ENCODE measurements at regions not wholly inside any gene's neighbourhood (a gene's known extent, or its start where the extent isn't known, plus 50 kb on each side); places are given as distances from the start of the nearest gene placed in this dataset.

GRCh38 chr3:13266005-13266404 is 154.1 kb downstream of the NUP210 start:
- Histone ChIP-seq H3K36me3 (ENCODE audit: low read depth) (no peaks in the 10 kb centered on the region), H3K9me3 (ENCODE audit: severe bottlenecking) (no peaks in the 10 kb centered on the region), H3K27ac (ENCODE audit: poor library complexity, severe bottlenecking) (no peak overlapping the region), H3K27me3 (ENCODE audit: insufficient read depth, poor library complexity, severe bottlenecking) (no peaks in the 10 kb centered on the region), H3K4me3 (ENCODE audit: severe bottlenecking) (no peak overlapping the region), H3K4me1 (ENCODE audit: insufficient read depth, poor library complexity, severe bottlenecking) (no peaks in the 10 kb centered on the region)
- no peak for ATAC-seq (ENCODE audit: low read depth)
- DNase-seq (ENCODE audit: low spot score): no peak
- TF ChIP-seq CTCF (IDR thresholded peaks at IDR 0.05; ENCODE audit: poor library complexity, severe bottlenecking): no peak

- Histone ChIP-seq H3K27ac (ENCODE audit: poor library complexity, severe bottlenecking) (no peak overlapping the region), H3K4me1 (ENCODE audit: insufficient read depth, poor library complexity, severe bottlenecking) (no peaks in the 10 kb centered on the region), H3K36me3 (ENCODE audit: low read depth) (no peaks in the 10 kb centered on the region), H3K9me3 (ENCODE audit: severe bottlenecking) (no peaks in the 10 kb centered on the region), H3K4me3 (ENCODE audit: severe bottlenecking) (no peak overlapping the region), H3K27me3 (ENCODE audit: insufficient read depth, poor library complexity, severe bottlenecking) (no peaks in the 10 kb centered on the region)
- TF ChIP-seq CTCF (IDR thresholded peaks at IDR 0.05; ENCODE audit: poor library complexity, severe bottlenecking): no peak
- ATAC-seq (ENCODE audit: low read depth) (no peak), DNase-seq (ENCODE audit: low spot score) (no peak)
These were observed 154.6 kb downstream of the NUP210 start for GRCh38 chr3:13265507-13265906.

- Histone ChIP-seq H3K9me3 (ENCODE audit: severe bottlenecking) (no peaks in the 10 kb centered on the region), H3K36me3 (ENCODE audit: low read depth) (no peaks in the 10 kb centered on the region), H3K27me3 (ENCODE audit: insufficient read depth, poor library complexity, severe bottlenecking) (no peaks in the 10 kb centered on the region), H3K27ac (ENCODE audit: poor library complexity, severe bottlenecking) (no peak overlapping the region), H3K4me3 (ENCODE audit: severe bottlenecking) (no peak overlapping the region), H3K4me1 (ENCODE audit: insufficient read depth, poor library complexity, severe bottlenecking) (no peaks in the 10 kb centered on the region)
- ATAC-seq (ENCODE audit: low read depth) (no peak), DNase-seq (ENCODE audit: low spot score) (no peak)
- no peak for TF ChIP-seq CTCF (IDR thresholded peaks at IDR 0.05; ENCODE audit: poor library complexity, severe bottlenecking)
These were observed 155.1 kb downstream of the NUP210 start for GRCh38 chr3:13265016-13265415.

- no peaks in the 10 kb centered on the region for H3K27me3 ChIP-seq (ENCODE audit: insufficient read depth, poor library complexity, severe bottlenecking)
- H3K9me3 ChIP-seq (ENCODE audit: severe bottlenecking): no peaks in the 10 kb centered on the region
- no peak for TF ChIP-seq CTCF (IDR thresholded peaks at IDR 0.05; ENCODE audit: poor library complexity, severe bottlenecking)
- H3K4me1 ChIP-seq (ENCODE audit: insufficient read depth, poor library complexity, severe bottlenecking): no peaks in the 10 kb centered on the region
- no peak for DNase-seq (ENCODE audit: low spot score)
- no peaks in the 10 kb centered on the region for H3K36me3 ChIP-seq (ENCODE audit: low read depth)
- H3K4me3 ChIP-seq (ENCODE audit: severe bottlenecking): no peak overlapping the region
- no peak for ATAC-seq (ENCODE audit: low read depth)
- H3K27ac ChIP-seq (ENCODE audit: poor library complexity, severe bottlenecking): no peak overlapping the region
These were observed 155.7 kb downstream of the NUP210 start for GRCh38 chr3:13264468-13264795.

- H3K36me3 ChIP-seq (ENCODE audit: low read depth): no peaks in the 10 kb centered on the region
- H3K4me1 ChIP-seq (ENCODE audit: insufficient read depth, poor library complexity, severe bottlenecking): no peaks in the 10 kb centered on the region
- H3K27ac ChIP-seq (ENCODE audit: poor library complexity, severe bottlenecking): no peak overlapping the region
- H3K27me3 ChIP-seq (ENCODE audit: insufficient read depth, poor library complexity, severe bottlenecking): no peaks in the 10 kb centered on the region
- DNase-seq (ENCODE audit: low spot score) (no peak), ATAC-seq (ENCODE audit: low read depth) (no peak)
- H3K9me3 ChIP-seq (ENCODE audit: severe bottlenecking): no peaks in the 10 kb centered on the region
- TF ChIP-seq CTCF (IDR thresholded peaks at IDR 0.05; ENCODE audit: poor library complexity, severe bottlenecking): no peak
- H3K4me3 ChIP-seq (ENCODE audit: severe bottlenecking): no peak overlapping the region
These were observed 156.2 kb downstream of the NUP210 start for GRCh38 chr3:13263770-13264467.
